C4-2B (cell line): ENCODE measurements at regions not wholly inside any gene's neighbourhood (a gene's known extent, or its start where the extent isn't known, plus 50 kb on each side); places are given as distances from the start of the nearest gene placed in this dataset.
"Not testable (repeated sequence)": the region's sequence is repeated elsewhere in the genome, so short reads cannot be mapped to it uniquely, and the experiment has no call there.

ENCODE experiments used
- H3K27ac ChIP-seq: fragments of 450-650 bp; 2 replicates; pipeline ENCODE4 v1.5.1; 2017
- CTCF ChIP-seq: fragments of 450-650 bp; conservative IDR thresholded peaks from 2 replicates; pipeline ENCODE4 v1.5.1; 2017; ENCODE audit warnings: mild to moderate bottlenecking
- ZFX ChIP-seq: fragments of 450-650 bp; IDR thresholded peaks from 2 replicates; pipeline ENCODE4 v1.6.1; 2017

GRCh38 chr22:34834059-34834458 lies 231.9 kb upstream of the ISX start:
- H3K27ac ChIP-seq, result no peak overlapping the region
- no peak for TF ChIP-seq ZFX
- no peak for TF ChIP-seq CTCF

GRCh38 chr22:34834541-34834940 lies 231.4 kb upstream of the ISX start:
- H3K27ac ChIP-seq, result not testable (repeated sequence)

- no peak for TF ChIP-seq ZFX
- no peak for TF ChIP-seq CTCF
- H3K27ac ChIP-seq, result no peak overlapping the region
Measured at GRCh38 chr22:34841331-34841771, 224.6 kb upstream of the ISX start.

- TF ChIP-seq ZFX (no peak), CTCF (no peak)
- H3K27ac ChIP-seq, result no peak overlapping the region
Measured at GRCh38 chr22:34841911-34842310, 224.0 kb upstream of the ISX start.

- no peak overlapping the region for H3K27ac ChIP-seq
- peak; percentile 37 for TF ChIP-seq CTCF
- TF ChIP-seq ZFX, result no peak
Measured at GRCh38 chr22:34842630-34843029, 223.3 kb upstream of the ISX start.

GRCh38 chr22:34843743-34844142 lies 222.2 kb upstream of the ISX start:
- not testable (repeated sequence) for H3K27ac ChIP-seq

GRCh38 chr22:34845391-34845790 lies 220.6 kb upstream of the ISX start:
- TF ChIP-seq ZFX, result no peak
- no peak for TF ChIP-seq CTCF
- no peak overlapping the region for H3K27ac ChIP-seq

GRCh38 chr22:34847072-34847471 lies 218.9 kb upstream of the ISX start:
- no peak overlapping the region for H3K27ac ChIP-seq

More at GRCh38 chr22:34847072-34847471, 218.9 kb upstream of the ISX start:
- TF ChIP-seq ZFX (no peak), CTCF (no peak)
